WI38 (cell line): ENCODE measurements at regions not wholly inside any gene's neighbourhood (a gene's known extent, or its start where the extent isn't known, plus 50 kb on each side); places are given as distances from the start of the nearest gene placed in this dataset.

Experiments
- H3K4me3 ChIP-seq: 2 replicates; pipeline ENCODE4 v1.5.1; 2011; ENCODE audit warnings: low read depth, mild to moderate bottlenecking, control low read depth, low read length
- TF ChIP-seq, protein P1 (sequence below): IDR thresholded peaks from 2 replicates; pipeline ENCODE4 v1.5.1; 2012; ENCODE audit warnings: low read depth, mild to moderate bottlenecking, control low read depth, low read length

DNA sequence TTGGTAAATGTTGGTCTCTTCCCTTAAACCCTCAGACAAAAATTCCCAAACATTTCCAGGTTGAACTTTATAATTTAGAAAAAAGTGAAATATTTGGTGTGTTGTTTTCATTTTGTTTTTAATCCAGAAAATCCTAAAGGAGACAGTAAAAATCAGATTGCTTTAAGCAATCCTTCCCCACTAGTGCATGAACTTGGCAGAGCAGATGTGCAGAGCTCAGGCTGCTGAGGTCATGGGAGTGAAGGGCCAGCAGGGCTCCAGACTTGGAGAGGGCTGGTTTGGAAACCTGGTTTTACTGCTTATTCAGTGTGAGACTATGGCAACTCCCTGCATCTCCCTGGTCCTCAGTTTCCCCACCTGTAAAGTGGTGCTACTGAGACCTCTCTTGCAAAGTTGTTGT lies 66.7 kb upstream of the TEX51 start:
- H3K4me3 ChIP-seq, result no peak overlapping the region
- TF ChIP-seq, protein P1, sequence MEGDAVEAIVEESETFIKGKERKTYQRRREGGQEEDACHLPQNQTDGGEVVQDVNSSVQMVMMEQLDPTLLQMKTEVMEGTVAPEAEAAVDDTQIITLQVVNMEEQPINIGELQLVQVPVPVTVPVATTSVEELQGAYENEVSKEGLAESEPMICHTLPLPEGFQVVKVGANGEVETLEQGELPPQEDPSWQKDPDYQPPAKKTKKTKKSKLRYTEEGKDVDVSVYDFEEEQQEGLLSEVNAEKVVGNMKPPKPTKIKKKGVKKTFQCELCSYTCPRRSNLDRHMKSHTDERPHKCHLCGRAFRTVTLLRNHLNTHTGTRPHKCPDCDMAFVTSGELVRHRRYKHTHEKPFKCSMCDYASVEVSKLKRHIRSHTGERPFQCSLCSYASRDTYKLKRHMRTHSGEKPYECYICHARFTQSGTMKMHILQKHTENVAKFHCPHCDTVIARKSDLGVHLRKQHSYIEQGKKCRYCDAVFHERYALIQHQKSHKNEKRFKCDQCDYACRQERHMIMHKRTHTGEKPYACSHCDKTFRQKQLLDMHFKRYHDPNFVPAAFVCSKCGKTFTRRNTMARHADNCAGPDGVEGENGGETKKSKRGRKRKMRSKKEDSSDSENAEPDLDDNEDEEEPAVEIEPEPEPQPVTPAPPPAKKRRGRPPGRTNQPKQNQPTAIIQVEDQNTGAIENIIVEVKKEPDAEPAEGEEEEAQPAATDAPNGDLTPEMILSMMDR, result no peak

DNA sequence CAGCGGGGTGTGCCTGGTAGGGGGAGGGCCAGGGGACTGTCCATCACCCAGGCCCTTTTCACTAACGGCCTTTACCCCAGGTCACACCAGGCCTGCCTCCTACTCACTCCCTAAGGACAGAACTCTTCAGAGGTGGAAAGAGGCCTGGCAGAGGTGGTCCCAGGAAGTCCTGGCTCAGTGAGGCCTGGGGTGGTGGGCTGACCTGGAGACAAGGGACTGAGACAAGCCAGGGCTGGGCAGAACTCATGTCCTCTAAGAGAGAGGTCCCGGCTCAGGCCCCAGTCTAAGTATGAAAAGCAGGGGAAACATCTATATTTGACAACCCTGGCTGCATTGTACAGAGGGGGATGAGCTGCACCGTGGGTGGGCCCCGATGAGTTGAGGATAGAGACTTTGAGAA lies 65.9 kb upstream of the TEX51 start:
- TF ChIP-seq, protein P1, result no peak
- no peak overlapping the region for H3K4me3 ChIP-seq

DNA sequence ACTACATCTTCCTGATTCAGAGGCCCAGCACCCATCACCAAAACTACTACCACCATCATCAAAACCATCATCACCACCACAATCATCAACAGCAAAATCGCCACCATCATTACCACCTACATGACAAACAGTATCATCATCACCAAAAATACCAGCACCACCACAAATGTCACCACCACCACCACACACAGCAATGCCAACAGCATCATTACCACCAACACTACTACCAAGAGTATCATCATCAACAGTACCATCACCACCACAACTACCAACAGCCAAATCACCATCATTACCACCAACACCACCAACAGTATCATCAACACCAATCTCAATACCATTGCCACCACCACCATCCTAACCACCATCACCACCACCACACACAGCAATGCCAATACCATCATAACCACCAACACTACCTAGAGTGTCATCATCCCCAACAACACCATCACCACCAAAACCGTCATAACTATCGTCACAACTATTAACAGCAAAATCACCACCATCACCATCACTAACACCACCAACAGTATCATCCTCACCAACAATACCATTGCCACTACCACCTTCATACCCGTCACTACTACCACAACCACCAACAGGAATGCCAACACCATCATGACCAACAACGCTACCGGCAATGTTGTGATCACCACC lies 64.6 kb upstream of the TEX51 start:
- H3K4me3 ChIP-seq, result no peak overlapping the region
- TF ChIP-seq, protein P1, result no peak

DNA sequence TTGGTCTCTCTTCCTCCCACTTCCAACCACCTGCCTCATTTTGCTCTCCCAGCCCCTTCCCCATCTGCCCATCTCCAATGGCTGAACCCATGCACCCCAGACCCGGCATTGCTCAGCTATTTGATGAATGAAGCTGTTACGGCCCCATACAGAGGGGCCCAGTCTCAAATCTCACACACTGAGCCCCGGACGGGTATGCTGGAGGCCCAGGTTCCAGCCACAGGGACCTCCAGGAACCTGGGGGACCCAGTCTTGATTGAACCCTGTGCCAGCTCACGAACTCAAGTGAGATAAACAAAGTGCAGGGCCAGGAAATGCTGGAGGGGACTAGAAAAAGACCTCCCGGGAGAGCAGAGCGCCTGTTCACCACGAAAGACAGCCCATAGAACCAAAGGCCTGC lies 63.4 kb upstream of the TEX51 start:
- TF ChIP-seq, protein P1, result no peak
- H3K4me3 ChIP-seq, result no peak overlapping the region

DNA sequence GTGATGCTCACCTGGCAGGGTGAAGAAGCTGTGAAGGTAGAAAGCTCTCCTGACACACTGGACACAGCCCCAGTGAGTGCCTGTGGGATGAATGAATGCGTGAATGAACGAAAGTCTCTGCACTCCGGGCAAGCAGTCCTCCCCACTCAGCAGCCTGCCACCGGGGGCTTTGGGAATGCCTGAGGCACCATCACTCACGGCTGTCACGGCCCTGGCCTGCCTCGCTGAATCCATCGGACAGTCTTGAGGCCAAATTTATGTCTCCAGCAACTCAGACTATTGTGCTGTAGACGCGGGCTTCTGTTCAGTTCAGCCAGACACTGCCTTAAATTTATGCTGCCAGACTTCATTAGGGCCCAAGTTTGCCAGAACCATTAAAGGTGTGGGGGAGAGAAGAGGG lies 62.9 kb upstream of the TEX51 start:
- TF ChIP-seq, protein P1, result no peak
- H3K4me3 ChIP-seq, result no peak overlapping the region

DNA sequence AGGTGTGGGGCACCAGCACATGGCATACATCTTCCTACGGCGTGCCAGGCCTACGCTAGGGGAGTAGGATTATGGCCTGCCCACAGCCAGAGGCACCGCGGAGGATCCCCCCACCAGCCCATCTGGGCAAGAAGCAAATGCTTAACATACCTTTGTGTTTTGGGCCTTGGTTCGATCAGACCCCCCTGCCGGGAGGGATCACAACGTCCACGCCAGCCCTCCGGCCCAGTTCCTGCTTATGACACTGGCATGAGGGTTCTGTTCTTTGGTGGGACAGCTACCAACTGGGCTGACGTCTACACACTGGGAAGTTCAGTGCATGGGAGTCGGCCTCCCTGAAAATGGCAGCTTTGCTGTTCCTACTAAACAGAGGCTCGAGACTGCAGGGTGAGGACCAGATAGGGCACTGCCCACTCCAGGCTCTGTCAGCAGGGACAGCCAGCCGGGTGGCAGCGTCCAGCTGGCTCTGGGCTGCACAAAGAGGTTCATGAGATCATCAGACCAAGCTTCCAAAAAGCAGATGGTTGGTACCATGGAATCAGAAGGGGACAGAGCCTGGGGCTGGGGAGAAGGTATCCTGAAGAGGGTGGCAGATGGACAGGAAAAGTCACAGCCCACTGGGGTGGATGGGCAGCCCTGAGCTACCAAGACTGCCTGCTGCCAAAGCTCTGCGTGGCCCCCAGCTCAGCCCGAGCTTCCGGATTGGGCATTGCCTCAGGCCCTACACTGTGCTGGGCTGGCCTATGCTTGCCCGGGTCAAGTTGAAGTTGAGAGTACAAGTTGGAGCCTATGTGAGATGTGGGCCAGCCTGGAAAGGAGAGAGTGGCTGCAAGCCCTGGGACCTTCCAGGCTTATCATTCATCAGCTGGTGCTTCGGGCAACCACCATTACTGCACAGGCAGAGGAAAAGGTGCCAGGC lies 61.7 kb upstream of the TEX51 start:
- TF ChIP-seq, protein P1, result no peak
- no peak overlapping the region for H3K4me3 ChIP-seq
